ENCODE measurements at regions not wholly inside any gene's neighbourhood (a gene's known extent, or its start where the extent isn't known, plus 50 kb on each side); places are given as distances from the start of the nearest gene placed in this dataset.

DNA sequence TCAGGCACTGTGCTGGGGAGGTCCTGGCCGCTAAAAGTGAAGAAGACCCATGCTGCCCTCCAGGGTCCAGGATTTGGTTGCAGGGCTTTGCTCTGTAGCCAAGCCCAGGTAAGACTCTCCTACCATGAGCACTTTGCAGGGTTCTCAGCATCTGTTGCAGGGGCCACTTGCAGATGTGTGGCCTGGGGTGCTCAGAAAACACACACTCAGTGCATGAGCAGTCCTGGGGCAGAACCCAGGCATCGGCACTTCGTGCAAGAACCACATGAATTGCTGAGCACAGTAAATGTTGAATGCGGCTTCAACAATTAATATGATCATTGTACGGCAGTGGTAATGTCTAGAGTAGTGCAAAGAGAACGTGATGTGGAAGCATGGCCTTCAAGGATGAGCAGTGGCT lies 98.5 kb upstream of the SMIM21 start:
- no peak for TF ChIP-seq CREB1 (CRISPR knock-in tag; IDR thresholded peaks at IDR 0.05; ENCODE audit: low read depth)
- TF ChIP-seq, protein P1, sequence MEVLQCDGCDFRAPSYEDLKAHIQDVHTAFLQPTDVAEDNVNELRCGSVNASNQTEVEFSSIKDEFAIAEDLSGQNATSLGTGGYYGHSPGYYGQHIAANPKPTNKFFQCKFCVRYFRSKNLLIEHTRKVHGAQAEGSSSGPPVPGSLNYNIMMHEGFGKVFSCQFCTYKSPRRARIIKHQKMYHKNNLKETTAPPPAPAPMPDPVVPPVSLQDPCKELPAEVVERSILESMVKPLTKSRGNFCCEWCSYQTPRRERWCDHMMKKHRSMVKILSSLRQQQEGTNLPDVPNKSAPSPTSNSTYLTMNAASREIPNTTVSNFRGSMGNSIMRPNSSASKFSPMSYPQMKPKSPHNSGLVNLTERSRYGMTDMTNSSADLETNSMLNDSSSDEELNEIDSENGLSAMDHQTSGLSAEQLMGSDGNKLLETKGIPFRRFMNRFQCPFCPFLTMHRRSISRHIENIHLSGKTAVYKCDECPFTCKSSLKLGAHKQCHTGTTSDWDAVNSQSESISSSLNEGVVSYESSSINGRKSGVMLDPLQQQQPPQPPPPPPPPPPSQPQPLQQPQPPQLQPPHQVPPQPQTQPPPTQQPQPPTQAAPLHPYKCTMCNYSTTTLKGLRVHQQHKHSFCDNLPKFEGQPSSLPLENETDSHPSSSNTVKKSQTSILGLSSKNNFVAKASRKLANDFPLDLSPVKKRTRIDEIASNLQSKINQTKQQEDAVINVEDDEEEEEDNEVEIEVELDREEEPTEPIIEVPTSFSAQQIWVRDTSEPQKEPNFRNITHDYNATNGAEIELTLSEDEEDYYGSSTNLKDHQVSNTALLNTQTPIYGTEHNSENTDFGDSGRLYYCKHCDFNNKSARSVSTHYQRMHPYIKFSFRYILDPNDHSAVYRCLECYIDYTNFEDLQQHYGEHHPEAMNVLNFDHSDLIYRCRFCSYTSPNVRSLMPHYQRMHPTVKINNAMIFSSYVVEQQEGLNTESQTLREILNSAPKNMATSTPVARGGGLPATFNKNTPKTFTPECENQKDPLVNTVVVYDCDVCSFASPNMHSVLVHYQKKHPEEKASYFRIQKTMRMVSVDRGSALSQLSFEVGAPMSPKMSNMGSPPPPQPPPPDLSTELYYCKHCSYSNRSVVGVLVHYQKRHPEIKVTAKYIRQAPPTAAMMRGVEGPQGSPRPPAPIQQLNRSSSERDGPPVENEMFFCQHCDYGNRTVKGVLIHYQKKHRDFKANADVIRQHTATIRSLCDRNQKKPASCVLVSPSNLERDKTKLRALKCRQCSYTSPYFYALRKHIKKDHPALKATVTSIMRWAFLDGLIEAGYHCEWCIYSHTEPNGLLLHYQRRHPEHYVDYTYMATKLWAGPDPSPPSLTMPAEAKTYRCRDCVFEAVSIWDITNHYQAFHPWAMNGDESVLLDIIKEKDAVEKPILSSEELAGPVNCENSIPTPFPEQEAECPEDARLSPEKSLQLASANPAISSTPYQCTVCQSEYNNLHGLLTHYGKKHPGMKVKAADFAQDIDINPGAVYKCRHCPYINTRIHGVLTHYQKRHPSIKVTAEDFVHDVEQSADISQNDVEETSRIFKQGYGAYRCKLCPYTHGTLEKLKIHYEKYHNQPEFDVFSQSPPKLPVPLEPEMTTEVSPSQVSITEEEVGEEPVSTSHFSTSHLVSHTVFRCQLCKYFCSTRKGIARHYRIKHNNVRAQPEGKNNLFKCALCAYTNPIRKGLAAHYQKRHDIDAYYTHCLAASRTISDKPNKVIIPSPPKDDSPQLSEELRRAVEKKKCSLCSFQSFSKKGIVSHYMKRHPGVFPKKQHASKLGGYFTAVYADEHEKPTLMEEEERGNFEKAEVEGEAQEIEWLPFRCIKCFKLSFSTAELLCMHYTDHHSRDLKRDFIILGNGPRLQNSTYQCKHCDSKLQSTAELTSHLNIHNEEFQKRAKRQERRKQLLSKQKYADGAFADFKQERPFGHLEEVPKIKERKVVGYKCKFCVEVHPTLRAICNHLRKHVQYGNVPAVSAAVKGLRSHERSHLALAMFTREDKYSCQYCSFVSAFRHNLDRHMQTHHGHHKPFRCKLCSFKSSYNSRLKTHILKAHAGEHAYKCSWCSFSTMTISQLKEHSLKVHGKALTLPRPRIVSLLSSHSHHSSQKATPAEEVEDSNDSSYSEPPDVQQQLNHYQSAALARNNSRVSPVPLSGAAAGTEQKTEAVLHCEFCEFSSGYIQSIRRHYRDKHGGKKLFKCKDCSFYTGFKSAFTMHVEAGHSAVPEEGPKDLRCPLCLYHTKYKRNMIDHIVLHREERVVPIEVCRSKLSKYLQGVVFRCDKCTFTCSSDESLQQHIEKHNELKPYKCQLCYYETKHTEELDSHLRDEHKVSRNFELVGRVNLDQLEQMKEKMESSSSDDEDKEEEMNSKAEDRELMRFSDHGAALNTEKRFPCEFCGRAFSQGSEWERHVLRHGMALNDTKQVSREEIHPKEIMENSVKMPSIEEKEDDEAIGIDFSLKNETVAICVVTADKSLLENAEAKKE (CRISPR knock-in tag; IDR thresholded peaks at IDR 0.05): no peak
- TF ChIP-seq ZNF114 (CRISPR knock-in tag; IDR thresholded peaks at IDR 0.05): no peak
- TF ChIP-seq, protein P2, sequence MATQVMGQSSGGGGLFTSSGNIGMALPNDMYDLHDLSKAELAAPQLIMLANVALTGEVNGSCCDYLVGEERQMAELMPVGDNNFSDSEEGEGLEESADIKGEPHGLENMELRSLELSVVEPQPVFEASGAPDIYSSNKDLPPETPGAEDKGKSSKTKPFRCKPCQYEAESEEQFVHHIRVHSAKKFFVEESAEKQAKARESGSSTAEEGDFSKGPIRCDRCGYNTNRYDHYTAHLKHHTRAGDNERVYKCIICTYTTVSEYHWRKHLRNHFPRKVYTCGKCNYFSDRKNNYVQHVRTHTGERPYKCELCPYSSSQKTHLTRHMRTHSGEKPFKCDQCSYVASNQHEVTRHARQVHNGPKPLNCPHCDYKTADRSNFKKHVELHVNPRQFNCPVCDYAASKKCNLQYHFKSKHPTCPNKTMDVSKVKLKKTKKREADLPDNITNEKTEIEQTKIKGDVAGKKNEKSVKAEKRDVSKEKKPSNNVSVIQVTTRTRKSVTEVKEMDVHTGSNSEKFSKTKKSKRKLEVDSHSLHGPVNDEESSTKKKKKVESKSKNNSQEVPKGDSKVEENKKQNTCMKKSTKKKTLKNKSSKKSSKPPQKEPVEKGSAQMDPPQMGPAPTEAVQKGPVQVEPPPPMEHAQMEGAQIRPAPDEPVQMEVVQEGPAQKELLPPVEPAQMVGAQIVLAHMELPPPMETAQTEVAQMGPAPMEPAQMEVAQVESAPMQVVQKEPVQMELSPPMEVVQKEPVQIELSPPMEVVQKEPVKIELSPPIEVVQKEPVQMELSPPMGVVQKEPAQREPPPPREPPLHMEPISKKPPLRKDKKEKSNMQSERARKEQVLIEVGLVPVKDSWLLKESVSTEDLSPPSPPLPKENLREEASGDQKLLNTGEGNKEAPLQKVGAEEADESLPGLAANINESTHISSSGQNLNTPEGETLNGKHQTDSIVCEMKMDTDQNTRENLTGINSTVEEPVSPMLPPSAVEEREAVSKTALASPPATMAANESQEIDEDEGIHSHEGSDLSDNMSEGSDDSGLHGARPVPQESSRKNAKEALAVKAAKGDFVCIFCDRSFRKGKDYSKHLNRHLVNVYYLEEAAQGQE (IDR thresholded peaks at IDR 0.05; ENCODE audit: unreplicated experiment): no peak
- TF ChIP-seq STAT1 (IDR thresholded peaks at IDR 0.05; ENCODE audit: unreplicated experiment): no peak
- TF ChIP-seq, protein P3, sequence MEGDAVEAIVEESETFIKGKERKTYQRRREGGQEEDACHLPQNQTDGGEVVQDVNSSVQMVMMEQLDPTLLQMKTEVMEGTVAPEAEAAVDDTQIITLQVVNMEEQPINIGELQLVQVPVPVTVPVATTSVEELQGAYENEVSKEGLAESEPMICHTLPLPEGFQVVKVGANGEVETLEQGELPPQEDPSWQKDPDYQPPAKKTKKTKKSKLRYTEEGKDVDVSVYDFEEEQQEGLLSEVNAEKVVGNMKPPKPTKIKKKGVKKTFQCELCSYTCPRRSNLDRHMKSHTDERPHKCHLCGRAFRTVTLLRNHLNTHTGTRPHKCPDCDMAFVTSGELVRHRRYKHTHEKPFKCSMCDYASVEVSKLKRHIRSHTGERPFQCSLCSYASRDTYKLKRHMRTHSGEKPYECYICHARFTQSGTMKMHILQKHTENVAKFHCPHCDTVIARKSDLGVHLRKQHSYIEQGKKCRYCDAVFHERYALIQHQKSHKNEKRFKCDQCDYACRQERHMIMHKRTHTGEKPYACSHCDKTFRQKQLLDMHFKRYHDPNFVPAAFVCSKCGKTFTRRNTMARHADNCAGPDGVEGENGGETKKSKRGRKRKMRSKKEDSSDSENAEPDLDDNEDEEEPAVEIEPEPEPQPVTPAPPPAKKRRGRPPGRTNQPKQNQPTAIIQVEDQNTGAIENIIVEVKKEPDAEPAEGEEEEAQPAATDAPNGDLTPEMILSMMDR (conservative IDR thresholded peaks at IDR 0.05; ENCODE audit: low read depth in 2 of 2): no peak
- no peak for TF ChIP-seq ZNF331 (CRISPR knock-in tag; IDR thresholded peaks at IDR 0.05; ENCODE audit: low read depth)
- no peak for TF ChIP-seq EZH2phosphoT487 (IDR thresholded peaks at IDR 0.05; ENCODE audit: unreplicated experiment)
- Mint-ChIP-seq H3K4me3 (no peak overlapping the region), H3K9me3 (no peaks in the 10 kb centered on the region), H3K36me3 (ENCODE audit: low read depth) (no peaks in the 10 kb centered on the region; the same call in 2 of the 3 replicates), H3K27ac (no peak overlapping the region), H3K27me3 (ENCODE audit: insufficient read depth, low read depth, poor library complexity) (peaks cover 8% of the 10 kb centered on the region), H3K4me1 (0 out of 3 replicates have a peak, but pooled peaks cover 3% of the 10 kb centered on the region)
- no peaks in the 10 kb centered on the region for H4K20me1 ChIP-seq (replicated peaks; ENCODE audit: insufficient read depth)
- no peaks in the 10 kb centered on the region for H3K4me1 ChIP-seq (ENCODE audit: insufficient read depth)
- ATAC-seq (no peak), DNase-seq (ENCODE audit: low spot score) (no peak)
- H3K4me3 ChIP-seq: no peak overlapping the region
- H3F3A ChIP-seq (replicated peaks; ENCODE audit: low read depth): no peaks in the 10 kb centered on the region
- no peaks in the 10 kb centered on the region for H3K36me3 ChIP-seq (ENCODE audit: insufficient read depth)
- H3K27me3 ChIP-seq (ENCODE audit: insufficient read depth): no peaks in the 10 kb centered on the region
- H2AFZ ChIP-seq: no peak overlapping the region
- no peak overlapping the region for H3K27ac ChIP-seq (ENCODE audit: low read depth)
- H3K79me2 ChIP-seq (replicated peaks; ENCODE audit: insufficient read depth): no peaks in the 10 kb centered on the region
- no peak overlapping the region for H3K4me2 ChIP-seq
- H3K9me2 ChIP-seq (ENCODE audit: insufficient read depth): no peaks in the 10 kb centered on the region

Data from GM23338 (cell line).